HG02938 (cell line): ENCODE measurements at regions not wholly inside any gene's neighbourhood (a gene's known extent, or its start where the extent isn't known, plus 50 kb on each side); places are given as distances from the start of the nearest gene placed in this dataset.

Experiments used
- ATAC-seq: cut with Tn5 transposase; IDR thresholded peaks from one replicate; pipeline ENCODE4 v1.9.1; 2021; ENCODE audit warnings: mild to moderate bottlenecking, moderate library complexity; ENCODE audit not compliant: unreplicated experiment

DNA sequence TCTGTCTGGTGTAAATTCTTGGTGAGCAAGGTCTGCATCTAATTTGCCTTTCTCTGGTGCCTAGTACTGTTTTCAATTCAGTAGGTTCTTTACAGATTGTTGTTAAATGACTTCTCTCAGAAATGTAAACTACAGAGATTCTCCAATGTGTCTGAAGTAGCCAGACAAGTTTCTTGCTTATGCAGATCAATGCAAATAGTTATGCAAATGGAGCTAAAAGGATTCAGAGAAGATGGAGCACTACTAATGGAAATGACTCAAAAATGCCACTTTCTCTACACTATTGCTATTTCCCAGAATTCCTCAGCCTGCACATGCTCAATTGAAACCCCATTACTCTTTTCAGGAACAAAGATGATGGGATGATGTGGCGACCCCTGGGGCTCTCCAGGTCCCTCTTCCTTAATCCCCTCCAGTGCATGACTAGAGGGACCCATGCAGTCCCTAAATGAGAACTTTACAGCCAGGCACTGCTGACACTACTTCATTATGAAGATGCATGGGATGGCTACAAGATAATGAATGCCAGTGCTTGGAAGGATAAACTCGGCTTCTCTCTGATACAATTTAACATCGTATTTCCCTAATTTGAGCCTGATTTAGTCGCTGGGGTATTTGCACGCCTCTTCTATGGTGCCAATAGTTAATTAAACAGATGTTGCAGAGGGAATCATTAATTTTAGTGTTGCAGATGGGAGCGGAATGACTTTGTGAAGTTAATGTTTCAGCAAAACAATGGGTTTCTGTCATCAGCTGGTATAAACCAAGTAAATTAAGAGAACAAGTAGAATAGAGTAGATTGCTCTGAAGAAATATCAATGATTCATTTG is 753.2 kb downstream of the TLR4 start:
- no peak for ATAC-seq

DNA sequence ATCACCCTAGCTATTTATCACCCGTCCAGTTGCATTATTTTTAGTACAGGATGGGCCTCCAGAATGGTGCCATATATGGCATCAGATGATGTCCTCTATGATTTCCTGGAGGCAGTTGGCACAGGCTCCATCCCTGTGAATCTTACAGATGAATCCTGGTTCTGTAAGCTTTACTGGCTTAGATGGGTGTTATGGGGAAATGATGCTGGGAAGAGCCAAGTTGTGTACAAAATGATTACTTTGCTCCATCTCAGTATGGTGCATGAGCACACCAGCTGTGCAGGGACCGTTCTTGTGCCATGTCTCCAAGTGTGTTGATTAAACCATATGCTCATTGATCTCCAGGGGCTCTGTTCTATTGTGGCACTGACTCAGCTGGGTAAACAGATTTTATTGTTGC is 755.7 kb downstream of the TLR4 start:
- ATAC-seq, result no peak

DNA sequence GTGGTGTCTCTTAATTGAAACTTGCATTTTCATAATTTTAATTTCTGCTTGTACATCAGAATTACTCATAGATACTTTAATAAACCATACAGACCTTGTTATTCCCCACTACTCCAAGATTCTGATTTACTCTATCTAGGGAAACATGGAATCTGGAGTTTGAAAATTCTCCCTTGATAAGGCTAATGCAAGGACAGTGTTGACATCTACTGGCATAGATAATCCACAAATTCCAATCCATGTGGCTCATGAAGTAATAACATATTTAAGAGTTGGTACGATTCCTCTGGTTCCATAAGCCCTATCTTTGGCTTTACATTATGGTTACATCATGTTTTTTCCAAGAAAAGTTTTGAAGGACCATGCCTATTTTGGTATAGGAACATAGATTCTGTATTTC is 759.2 kb downstream of the TLR4 start:
- ATAC-seq, result no peak

DNA sequence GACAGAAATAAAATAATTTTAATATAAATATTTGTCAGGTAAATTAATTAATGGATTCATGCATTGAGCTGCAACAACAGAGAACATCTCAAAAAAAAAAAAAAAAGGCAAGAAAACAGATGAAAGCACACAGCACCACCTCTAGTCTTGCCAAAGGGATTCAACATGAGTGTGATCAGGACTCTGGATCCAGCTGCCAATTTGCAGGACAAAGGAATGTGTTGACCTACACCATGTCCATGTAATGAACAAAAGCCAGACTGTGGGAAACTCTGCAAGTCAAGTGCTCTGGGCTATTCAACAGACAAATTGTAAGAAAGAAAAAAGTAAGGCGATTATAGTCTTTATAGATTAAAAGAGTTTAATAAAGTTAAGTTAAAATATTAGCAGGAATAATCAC is 769.3 kb downstream of the TLR4 start:
- ATAC-seq, result no peak

DNA sequence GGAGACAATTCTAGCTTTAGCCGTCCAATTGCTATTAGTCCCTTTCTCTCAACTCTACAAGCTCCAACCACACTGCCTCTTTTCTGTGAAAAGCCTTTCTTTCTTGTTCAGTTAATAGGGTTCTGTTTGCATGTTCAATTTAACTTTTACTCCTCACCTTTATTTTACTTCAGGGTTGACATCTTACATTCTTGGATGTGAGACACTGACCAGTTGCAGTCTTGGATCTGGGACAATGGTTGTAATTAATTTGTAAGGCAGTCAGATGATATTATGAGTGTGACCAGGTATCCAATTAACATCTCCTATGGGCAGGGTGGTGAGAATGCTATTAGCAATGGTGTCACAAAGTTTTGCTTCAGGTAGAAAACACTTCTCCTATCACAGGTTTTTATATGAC is 774.5 kb downstream of the TLR4 start:
- no peak for ATAC-seq

DNA sequence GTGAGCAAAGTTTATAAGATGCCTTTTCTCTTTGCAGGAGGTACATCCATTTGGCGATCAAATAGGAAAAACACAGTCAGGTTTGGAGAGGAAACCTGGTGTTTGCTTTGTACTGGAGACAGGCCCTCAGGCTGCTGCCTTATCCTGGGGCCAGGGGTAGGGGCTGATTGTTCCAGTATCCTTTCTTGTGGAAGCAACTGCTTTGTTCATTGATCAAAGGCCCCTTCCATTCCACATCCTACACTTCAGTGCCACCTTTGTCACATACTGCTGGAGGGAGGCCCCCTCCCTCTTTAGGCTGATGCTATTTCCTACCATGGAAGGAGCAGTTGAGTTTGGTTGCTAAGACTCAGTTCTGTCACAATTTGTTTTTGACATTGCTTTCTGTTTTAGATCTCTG is 778.1 kb downstream of the TLR4 start:
- no peak for ATAC-seq

DNA sequence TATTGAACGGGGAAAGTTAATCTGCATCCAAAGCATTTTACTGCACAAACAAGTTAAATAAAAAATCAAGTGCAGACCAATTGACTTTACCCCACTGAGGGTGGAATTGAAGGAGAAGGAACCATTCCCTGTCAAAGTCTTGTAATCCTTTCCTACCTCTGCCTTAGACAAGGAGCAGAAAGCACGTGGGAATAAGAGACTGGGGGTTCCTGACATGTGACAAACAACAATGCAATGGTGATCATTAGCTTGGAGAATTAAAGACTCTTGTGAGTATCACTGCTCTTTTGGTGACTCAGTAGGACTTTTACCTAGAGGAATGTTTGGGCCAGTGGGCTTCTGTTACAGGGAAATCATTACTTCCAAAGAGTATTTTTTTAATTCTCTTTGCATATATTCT is 779.5 kb downstream of the TLR4 start:
- no peak for ATAC-seq

DNA sequence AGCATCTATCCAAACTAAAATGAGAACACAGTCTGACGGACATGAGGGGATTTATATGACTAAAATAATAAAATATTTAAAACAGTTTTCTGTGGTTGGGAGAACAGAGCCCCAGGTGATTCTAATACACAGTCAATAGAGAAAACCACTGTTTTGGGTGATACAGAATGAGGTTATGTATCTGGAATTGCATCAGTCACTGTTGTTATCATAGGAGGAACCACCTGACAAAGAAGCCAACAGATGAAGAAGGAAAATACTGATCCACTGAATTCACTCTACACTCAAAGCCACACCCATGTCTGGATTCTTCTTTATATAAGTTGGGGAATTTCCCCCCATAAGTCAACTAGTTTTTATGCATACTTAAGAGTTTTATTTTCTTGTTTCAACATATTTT is 799.0 kb downstream of the TLR4 start:
- ATAC-seq, result no peak

DNA sequence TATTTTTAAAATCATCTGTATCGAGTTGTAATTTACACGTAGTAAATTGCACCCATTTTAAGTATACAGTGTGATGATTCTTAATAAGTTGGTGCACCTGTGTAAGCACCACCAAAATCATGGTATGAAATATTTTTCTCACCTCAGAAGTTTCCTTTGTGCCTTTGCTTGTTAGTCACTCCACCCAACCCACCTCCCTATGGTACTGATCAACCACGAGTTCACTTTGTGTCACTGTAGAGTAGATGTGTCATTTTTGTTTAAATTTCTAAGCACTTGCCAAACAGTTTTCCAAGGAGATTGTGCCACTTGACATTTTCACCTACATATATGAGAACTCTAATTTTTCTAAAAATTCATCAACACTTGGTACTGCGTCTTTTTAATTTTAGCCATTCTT is 806.5 kb downstream of the TLR4 start:
- no peak for ATAC-seq

DNA sequence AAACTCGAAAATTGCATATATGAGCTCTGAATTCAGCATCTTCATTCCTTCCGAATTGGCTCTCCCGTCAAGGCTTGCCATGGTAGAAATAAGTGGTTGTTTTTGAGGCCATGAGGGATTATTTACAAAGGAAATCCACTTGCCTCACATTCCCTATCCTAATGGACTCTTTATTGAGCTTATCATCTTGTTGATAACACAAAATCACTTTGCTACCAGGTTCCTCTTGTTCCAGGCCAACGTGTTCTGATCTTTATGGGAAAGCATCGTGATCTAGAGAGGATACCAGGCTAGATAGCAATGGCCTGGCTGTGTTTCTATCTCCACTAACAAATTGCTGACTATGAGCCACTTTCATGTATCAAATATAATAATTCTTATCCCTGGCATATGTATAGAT is 811.7 kb downstream of the TLR4 start:
- no peak for ATAC-seq

DNA sequence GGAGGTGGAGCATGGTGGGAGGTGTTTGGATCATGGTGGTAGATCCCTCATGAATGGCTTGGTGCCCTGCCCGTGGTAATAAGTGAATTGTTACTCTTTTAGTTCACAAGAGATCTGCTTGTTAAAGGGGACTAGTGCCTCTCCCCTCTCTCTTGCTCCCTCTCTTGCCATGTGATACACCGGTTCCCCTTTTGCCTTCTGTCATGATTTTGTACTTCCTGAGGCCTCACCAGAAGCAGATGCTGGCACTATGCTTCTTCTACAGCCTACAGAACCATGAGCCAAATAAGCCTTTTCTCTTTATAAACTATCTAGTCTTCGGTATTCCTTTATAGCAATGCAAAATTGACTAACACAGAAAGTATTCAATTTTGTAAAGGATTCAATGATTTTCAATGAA is 817.1 kb downstream of the TLR4 start:
- no peak for ATAC-seq

DNA sequence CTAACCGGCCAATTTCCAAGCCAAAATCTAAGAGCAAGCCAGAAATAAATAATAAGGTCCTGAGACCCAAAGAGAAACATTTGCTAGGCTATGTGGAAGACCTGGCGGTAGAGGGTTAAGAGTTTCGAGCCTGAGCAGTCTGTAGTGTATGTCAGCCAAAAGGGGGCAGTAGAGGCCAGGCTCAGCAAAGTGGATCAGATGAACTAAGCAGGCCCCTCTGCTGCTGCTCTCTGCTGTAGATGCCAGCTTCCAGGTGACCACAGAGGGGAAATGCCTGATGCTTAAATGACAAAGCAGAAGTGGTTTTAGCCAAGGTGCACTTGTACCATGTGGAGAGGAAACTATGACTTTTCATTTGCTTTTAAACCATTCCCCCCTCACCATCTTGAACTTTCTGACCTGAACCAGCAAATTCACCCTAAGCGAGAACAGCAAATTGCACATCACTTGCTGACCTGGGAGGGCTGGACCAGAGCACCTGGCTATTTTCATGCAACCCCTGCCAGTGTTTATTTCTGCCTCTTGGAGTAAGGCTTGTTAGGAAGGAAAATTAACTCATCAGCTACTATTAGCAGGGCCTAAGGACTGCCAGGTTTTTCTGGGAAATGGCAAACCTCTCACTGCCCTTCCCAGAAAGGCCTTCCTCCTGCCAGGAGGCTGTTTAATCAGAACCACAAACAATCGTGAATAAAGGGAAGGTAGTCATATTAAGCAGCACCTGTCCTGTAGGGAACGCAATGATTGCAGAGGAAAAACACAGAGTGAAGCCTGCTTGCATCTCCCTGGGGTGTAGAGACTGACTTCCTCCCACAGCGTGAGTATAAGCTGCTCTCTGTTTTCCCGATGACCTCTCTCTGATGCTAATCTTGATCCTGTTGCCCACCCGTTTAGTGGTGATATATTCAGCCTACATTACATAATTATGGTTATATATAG is 818.2 kb downstream of the TLR4 start:
- peak; percentile 97 for ATAC-seq

DNA sequence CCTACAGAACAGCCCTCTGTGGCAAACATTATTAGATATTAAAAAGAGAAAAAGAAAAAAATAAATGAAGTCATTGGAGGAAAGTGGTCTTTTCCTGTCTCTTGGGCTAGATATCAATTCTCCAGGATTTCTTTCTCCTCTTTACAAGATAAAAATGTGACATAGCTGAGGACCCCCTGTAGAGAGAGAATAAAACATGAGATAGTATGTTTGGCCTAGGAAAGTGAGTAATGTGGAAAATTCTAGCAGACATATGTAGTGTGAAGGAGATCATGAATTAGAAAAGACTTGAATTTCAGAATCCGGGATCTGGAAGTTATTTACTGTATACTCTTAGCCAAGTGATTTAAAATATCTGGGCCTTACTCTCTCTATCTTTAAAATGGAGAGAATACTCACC is 823.1 kb downstream of the TLR4 start:
- no peak for ATAC-seq

DNA sequence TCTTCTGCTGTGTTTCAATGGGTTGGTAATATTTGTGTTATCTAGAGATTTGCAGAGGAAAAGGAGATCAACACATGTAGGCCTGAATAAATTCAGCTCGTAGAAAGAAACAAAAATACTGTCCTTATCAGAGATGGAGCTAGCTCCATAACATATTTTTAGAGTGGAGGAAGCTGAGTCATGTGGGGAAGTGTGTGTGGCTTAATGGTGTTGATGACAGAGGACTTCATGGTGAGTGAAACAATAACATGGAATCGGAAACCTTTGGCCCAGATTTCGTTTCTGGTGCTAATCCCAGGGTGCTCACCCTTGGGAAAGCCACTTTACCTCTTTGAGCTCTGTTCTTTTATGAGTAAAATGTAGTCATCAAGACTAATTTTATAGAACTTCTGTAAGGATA is 825.0 kb downstream of the TLR4 start:
- ATAC-seq, result peak; percentile 41

DNA sequence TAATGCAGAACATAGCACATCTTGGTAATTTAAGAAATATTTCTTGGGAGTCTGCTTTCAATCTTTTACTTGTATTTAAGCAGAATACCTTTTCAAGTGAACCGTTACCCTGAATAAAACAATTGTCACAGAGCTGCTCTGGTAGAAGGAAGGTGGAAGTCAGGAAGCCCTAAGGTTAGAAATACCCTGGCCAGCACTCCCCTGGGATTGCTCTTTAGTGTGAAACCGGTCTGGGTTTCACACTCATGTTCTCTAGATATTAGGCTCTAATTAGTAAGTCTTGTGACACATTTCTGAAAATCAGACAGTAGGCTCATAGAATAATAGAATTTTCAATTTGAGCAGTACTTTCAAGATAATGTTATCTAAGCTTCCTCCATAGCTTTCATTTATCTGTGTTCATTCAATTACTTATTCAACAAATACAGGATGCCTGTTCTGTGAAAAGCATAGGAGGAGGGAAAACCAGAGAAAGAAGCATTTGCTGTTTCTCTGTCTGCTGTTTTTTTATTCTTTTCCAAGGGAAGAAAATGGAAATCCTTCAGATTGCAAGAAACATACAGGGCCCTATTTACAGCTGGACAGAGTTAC is 825.5 kb downstream of the TLR4 start:
- peak; percentile 85 for ATAC-seq

DNA sequence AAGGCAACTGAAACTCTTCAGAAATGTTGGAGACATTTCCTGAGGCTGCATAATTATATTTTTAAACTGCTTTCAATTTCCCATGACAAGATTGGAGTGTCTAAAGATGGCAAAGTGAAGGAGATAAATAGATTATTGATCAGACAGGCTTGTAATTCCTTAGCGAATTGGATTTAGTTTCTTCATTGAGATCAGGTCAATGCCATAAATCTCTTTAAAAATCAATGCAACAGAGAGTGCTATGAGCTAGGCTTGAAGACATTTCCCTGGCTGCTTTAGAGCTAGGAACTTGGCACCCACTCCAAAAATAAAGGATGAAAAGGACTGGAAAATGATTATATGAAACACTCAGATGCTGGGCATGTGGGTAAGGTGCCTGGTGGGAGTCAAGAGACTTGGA is 828.4 kb downstream of the TLR4 start:
- no peak for ATAC-seq

DNA sequence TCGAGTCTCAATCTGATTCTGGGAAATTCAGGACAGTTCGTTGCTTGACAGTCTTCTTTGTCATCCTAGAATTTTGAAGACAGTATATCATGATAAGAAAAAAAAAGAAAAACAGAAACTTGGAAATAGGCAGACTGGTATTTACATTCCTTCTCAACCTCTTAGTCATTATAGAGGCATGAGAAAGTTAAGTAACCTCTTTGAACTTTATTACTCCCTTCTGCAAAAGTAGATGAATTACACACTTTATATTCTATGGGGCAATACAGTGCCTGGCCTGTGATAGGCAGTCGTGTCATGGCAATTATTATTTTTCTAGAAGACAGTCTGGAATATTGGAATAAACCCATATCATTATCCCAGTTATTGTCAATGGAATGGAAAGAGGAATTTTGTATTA is 828.9 kb downstream of the TLR4 start:
- ATAC-seq, result no peak

DNA sequence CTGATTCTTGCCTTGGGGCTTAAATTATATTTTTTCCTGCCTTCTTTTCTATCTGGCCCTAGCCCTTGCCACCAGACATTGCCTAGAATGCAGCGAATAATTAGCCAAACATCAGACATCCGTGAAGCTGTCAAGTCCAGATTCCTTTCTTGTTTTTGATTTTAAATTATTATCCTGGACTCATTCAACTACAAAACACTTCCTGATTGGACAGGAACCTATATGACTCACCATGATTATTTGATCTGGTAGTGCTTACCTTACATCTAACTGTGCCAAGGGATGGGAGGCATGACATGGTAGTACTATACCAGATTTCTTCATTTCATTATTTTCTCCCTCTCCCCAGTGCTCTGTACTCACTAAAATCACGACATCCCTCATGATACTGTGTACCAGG is 829.6 kb downstream of the TLR4 start:
- ATAC-seq, result no peak

DNA sequence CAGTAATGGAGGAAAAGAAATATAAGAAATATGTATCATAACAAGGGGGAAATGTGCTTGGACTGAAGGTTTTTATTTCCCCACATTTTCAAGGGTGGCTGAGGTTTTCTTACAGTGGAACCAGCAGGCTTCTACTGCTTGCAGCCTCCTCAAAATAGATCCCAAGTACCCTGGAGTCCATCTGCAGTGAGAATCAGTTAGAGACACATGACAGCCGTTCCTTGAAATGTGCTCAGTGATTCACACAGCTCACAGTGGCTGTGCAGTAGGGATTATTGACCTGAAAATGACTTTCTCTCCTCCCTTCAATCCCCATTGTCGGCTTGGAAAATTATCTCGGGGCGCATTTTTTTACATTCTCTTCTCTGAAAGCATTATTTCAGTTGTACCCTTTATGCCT is 832.0 kb downstream of the TLR4 start:
- no peak for ATAC-seq

DNA sequence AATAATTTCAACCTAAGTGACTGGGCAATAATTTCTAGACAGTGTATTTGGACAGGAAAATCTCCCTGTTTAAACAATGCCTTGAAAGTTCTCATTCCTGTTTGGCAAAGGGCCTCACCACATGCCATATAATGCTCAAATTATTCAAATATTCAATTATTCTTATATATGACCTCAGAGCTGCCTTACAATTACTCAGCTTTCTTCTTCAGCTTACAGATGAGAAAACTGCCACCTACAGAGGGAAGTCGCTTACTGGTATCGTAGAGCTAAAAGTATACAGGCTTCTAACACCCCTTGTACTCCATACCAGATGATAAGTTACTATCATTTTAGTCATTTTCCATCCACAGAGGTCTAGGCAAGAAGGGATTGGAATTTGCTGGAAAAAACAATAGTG is 830.3 kb downstream of the BRINP1 start:
- ATAC-seq, result no peak

DNA sequence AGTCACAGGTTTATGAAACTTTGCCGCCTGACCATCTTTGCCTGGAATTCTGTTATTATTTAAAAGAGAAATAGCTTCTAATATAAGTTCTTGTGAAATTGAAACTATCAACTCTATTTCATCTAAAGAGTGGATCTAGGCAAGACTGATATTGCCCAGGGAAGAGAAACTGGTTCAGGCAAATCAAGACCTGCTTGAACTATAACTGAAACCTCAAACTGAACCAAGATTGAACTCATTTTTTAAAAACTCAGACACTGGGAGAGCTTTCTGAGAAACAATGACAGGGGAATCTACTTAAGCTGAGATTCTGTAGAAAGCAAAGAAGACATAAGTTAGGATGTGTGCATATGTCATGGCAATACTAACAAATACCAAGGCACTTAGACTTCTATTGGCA is 815.8 kb downstream of the BRINP1 start:
- ATAC-seq, result no peak

DNA sequence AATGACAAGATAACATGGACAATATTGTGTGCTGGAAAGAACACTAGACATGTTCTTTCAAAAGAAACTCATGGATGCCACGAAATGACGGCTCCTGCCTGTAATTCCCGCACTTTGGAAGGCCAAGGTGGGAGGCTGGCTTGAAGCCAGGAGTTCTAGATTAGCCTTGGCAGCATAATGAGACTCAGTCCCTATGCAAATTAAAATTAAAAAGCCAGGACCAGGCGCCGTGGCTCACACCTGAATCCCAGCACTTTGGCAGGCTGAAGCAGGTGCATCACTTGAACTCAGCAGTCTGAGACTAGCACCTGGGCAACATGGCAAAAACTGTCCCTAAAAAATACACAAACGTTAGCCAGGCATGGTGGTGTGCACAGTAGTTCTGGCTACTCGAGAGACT is 814.2 kb downstream of the BRINP1 start:
- ATAC-seq, result no peak
